GM19455 (cell line): ENCODE measurements at regions not wholly inside any gene's neighbourhood (a gene's known extent, or its start where the extent isn't known, plus 50 kb on each side); places are given as distances from the start of the nearest gene placed in this dataset.
"Not testable (repeated sequence)": the region's sequence is repeated elsewhere in the genome, so short reads cannot be mapped to it uniquely, and the experiment has no call there.

Experiments used
- ATAC-seq: cut with Tn5 transposase; IDR thresholded peaks from one replicate; pipeline ENCODE4 v1.9.1; 2021; ENCODE audit not compliant: unreplicated experiment

GRCh38 chr21:10363321-10363720 is 158.1 kb upstream of the TPTE start:
- ATAC-seq = not testable (repeated sequence)

GRCh38 chr21:10366210-10366609 is 155.2 kb upstream of the TPTE start:
- not testable (repeated sequence) for ATAC-seq

- ATAC-seq = not testable (repeated sequence)
These were observed 153.8 kb upstream of the TPTE start for GRCh38 chr21:10367586-10367985.

GRCh38 chr21:10368323-10368798 is 153.0 kb upstream of the TPTE start:
- ATAC-seq = not testable (repeated sequence)

- ATAC-seq = not testable (repeated sequence)
These were observed 152.1 kb upstream of the TPTE start for GRCh38 chr21:10369289-10369688.

- not testable (repeated sequence) for ATAC-seq
These were observed 143.6 kb upstream of the TPTE start for GRCh38 chr21:10377758-10378157.

GRCh38 chr21:10379816-10380215 is 141.6 kb upstream of the TPTE start:
- ATAC-seq = not testable (repeated sequence)

- ATAC-seq = not testable (repeated sequence)
These were observed 139.7 kb upstream of the TPTE start for GRCh38 chr21:10381687-10382060.

- ATAC-seq = not testable (repeated sequence)
These were observed 139.2 kb upstream of the TPTE start for GRCh38 chr21:10382135-10382534.

GRCh38 chr21:10382580-10382979 is 138.8 kb upstream of the TPTE start:
- not testable (repeated sequence) for ATAC-seq

- ATAC-seq = not testable (repeated sequence)
These were observed 137.8 kb upstream of the TPTE start for GRCh38 chr21:10383571-10383970.

GRCh38 chr21:10384304-10384861 is 137.0 kb upstream of the TPTE start:
- not testable (repeated sequence) for ATAC-seq

GRCh38 chr21:10385202-10385601 is 136.2 kb upstream of the TPTE start:
- not testable (repeated sequence) for ATAC-seq

GRCh38 chr21:10385898-10386527 is 135.4 kb upstream of the TPTE start:
- ATAC-seq = not testable (repeated sequence)

GRCh38 chr21:10387692-10388450 is 133.5 kb upstream of the TPTE start:
- ATAC-seq = not testable (repeated sequence)

- ATAC-seq = not testable (repeated sequence)
These were observed 132.8 kb upstream of the TPTE start for GRCh38 chr21:10388625-10389024.

GRCh38 chr21:10392301-10392700 is 129.1 kb upstream of the TPTE start:
- not testable (repeated sequence) for ATAC-seq

GRCh38 chr21:10395963-10396362 is 125.4 kb upstream of the TPTE start:
- ATAC-seq = not testable (repeated sequence)

GRCh38 chr21:10397495-10397915 is 123.9 kb upstream of the TPTE start:
- not testable (repeated sequence) for ATAC-seq

- ATAC-seq = not testable (repeated sequence)
These were observed 122.5 kb upstream of the TPTE start for GRCh38 chr21:10398692-10399489.
